ENCODE measurements at regions not wholly inside any gene's neighbourhood (a gene's known extent, or its start where the extent isn't known, plus 50 kb on each side); places are given as distances from the start of the nearest gene placed in this dataset.
"Not testable (repeated sequence)": the region's sequence is repeated elsewhere in the genome, so short reads cannot be mapped to it uniquely, and the experiment has no call there.

DNA sequence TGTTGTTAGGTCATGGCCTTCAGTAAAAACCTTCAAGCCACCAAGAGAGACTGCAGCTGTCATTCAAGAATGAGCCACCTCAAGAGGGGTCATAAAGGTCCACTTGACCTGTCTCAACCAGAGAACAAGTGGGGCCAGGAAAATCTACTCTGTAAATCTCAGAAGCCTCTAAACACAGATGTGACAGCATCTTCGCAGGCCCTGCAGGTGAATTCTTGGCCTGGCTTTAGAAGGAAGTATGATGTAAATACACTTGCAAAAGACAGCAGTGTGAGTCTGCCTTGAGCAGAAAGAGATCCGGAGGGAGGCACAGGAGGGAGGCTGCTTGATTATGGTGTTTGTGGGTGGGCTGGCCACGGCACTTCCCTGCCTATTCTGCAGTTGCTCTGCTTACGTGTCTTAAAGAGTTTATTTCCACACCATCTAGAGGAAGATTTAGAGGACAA, 1082.9 kb downstream of the UQCRFS1 start:
- CTCF ChIA-PET = interaction anchor here (0.7 to 1.2 kb wide), 3 partner anchors 22 to 117 kb away, joined by 3 read pairs; no protein-coding TSS in a partner anchor
- TF ChIP-seq, protein P1, sequence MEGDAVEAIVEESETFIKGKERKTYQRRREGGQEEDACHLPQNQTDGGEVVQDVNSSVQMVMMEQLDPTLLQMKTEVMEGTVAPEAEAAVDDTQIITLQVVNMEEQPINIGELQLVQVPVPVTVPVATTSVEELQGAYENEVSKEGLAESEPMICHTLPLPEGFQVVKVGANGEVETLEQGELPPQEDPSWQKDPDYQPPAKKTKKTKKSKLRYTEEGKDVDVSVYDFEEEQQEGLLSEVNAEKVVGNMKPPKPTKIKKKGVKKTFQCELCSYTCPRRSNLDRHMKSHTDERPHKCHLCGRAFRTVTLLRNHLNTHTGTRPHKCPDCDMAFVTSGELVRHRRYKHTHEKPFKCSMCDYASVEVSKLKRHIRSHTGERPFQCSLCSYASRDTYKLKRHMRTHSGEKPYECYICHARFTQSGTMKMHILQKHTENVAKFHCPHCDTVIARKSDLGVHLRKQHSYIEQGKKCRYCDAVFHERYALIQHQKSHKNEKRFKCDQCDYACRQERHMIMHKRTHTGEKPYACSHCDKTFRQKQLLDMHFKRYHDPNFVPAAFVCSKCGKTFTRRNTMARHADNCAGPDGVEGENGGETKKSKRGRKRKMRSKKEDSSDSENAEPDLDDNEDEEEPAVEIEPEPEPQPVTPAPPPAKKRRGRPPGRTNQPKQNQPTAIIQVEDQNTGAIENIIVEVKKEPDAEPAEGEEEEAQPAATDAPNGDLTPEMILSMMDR (IDR thresholded peaks at IDR 0.05; ENCODE audit: control extremely low read depth, extremely low read depth, low read depth, missing control alignments) = no peak
- DNase-seq (ENCODE audit: extremely low spot score) = peak; percentile 36
- POLR2A ChIA-PET = no interaction called here

DNA sequence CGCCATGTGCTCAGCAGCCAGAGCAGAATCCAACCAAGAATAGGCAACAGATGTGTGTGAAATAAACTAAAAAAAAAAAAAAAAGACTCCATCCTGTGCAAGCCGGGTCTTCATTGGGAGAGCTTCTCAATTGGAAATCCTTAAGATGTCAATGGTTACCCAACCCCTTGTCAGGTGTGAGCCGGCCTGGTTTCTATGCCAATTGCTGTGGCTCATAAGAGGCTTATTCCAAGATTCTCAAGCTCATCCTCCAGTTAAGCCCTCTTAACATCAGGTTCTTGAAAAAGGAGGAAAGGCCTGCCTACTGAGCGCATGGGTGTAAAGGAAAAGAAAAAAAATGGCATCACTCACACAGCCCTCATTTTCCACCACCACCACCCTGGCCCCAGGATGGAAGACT, 1084.6 kb downstream of the UQCRFS1 start:
- CTCF ChIA-PET = no interaction called here
- POLR2A ChIA-PET = no interaction called here
- DNase-seq (ENCODE audit: extremely low spot score) = no peak
- TF ChIP-seq, protein P1 (IDR thresholded peaks at IDR 0.05; ENCODE audit: control extremely low read depth, extremely low read depth, low read depth, missing control alignments) = no peak

DNA sequence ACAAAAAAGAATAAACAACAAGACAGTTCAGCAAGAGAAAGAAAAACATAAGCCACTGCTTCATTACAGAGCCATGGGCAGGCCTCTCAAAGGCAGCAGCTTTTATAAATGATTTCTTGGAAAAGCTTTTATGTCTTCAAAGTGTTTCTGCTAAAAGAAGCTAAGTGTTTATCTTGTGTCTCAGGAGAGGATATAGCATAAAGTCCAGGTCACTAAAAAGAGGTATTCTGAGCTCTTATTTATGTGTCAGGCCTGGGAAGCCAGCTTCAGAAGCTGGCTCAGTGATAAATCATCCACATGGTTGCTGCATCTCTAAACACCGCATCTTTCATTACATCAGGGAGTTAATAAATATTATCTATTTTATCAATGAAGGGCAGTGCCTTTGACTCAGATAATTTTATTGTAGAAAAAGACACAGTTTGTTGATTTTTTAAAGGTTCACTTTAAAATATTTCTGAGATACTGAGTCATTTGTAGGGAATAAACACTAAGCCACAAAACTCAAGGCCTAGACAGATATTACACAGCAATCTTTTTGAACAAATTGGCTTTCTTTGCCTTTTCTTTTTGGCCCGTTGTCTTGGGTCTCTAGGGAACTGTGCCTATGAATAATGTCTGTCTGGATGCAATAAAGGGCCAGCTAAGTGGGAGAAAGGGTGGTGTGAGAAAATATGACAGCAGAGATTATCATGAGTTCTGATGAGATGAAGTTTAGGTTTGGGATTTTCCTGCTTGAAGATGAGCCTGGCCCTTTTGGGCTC, 1086.6 kb downstream of the UQCRFS1 start:
- TF ChIP-seq, protein P1 (IDR thresholded peaks at IDR 0.05; ENCODE audit: control extremely low read depth, extremely low read depth, low read depth, missing control alignments) = no peak
- POLR2A ChIA-PET = no interaction called here
- CTCF ChIA-PET = interaction anchor here (1.4 to 1.6 kb wide), 3 partner anchors 8 to 24 kb away, joined by 3 to 4 read pairs (median 3); no protein-coding TSS in a partner anchor

DNA sequence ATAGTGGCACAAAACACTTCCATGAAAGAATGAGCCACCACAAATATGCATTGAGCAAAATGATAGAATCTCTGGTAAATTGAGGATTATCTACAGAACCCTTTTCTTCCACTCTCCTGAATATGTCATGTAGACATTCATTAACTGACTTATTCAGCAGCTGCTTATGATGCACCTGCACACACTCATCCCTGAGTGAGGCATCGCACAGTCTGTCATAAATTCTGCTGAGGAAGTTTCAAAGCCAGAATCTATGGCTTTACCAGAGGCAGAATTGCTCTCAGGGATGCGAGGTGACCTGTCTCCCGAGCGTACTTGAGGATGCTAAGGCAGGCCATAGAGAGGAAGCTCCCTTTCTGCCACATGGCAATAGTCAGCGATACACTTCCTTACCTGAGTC, 1090.2 kb downstream of the UQCRFS1 start:
- ChIA-PET CTCF (interaction anchor here (1.5 to 1.8 kb wide), 3 partner anchors 10 to 47 kb away, joined by 3 to 5 read pairs (median 4); no protein-coding TSS in a partner anchor), POLR2A (no interaction called here)
- TF ChIP-seq, protein P1 (IDR thresholded peaks at IDR 0.05; ENCODE audit: control extremely low read depth, extremely low read depth, low read depth, missing control alignments) = no peak
- DNase-seq (ENCODE audit: extremely low spot score) = no peak

More for the DNA sequence above, 1086.6 kb downstream of the UQCRFS1 start:
- no peak for DNase-seq (ENCODE audit: extremely low spot score)

GRCh38 chr19:28118235-28118634, 1094.7 kb downstream of the UQCRFS1 start:
- no peak for DNase-seq (ENCODE audit: extremely low spot score)
- TF ChIP-seq, protein P1 (IDR thresholded peaks at IDR 0.05; ENCODE audit: control extremely low read depth, extremely low read depth, low read depth, missing control alignments) = no peak
- ChIA-PET CTCF (interaction anchor here (1.2 to 1.4 kb wide), 2 partner anchors 9 to 11 kb away, joined by 3 to 4 read pairs; no protein-coding TSS in a partner anchor), POLR2A (no interaction called here)

DNA sequence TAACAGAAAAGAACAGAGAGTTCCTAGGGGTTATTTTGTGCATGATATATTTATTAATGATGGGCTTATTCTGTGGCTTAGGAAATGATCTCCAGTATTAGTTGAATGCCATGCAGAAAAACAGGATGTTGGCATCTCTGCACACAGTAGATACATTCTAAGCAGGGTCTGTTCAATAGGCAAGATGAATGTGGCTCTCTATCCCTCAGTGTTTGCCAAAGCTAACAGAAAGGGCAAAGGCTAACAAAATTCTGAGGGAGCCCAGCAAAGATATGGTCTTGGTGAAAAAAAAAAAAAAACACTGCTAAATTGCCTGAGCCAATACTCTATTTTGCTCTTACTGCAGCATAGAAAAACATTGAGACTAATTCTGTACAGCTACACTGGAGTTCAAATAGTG, 1095.8 kb downstream of the UQCRFS1 start:
- TF ChIP-seq, protein P1 (IDR thresholded peaks at IDR 0.05; ENCODE audit: control extremely low read depth, extremely low read depth, low read depth, missing control alignments) = no peak

GRCh38 chr19:28116379-28116778, 1096.6 kb downstream of the UQCRFS1 start:
- CTCF ChIA-PET = interaction anchor here (1.2 kb wide), 1 partner anchor 10 kb away, joined by 3 read pairs; no protein-coding TSS in a partner anchor
- POLR2A ChIA-PET; DNase-seq (ENCODE audit: extremely low spot score): not testable (repeated sequence)

More for the DNA sequence above, 1095.8 kb downstream of the UQCRFS1 start:
- no peak for DNase-seq (ENCODE audit: extremely low spot score)
- CTCF ChIA-PET = interaction anchor here (1.0 kb wide), 1 partner anchor 11 kb away, joined by 3 read pairs; no protein-coding TSS in a partner anchor
- POLR2A ChIA-PET = no interaction called here
